HAP-1 (cell line): ENCODE measurements at regions not wholly inside any gene's neighbourhood (a gene's known extent, or its start where the extent isn't known, plus 50 kb on each side); places are given as distances from the start of the nearest gene placed in this dataset.

Experiments
- DNase-seq, 2 experiments: peaks; one replicate each; pipeline ENCODE4 v3.0.0-alpha.2; 2016 to 2020; ENCODE audit warnings: low spot score in 2 of 2
- H3K27me3 ChIP-seq: fragments of 250-450 bp; sonication (Bioruptor Pico); 2 replicates; pipeline ENCODE4 v1.5.1; 2020; ENCODE audit warnings: low read depth, mild to moderate bottlenecking, moderate library complexity
- H3K36me3 ChIP-seq: fragments of 250-450 bp; sonication (Bioruptor Pico); replicated peaks from 2 replicates; pipeline ENCODE4 v1.5.1; 2020; ENCODE audit warnings: mild to moderate bottlenecking
- H3K4me1 ChIP-seq: fragments of 250-450 bp; sonication (Bioruptor Pico); 2 replicates; pipeline ENCODE4 v1.5.1; 2020; ENCODE audit warnings: mild to moderate bottlenecking
- H3K4me3 ChIP-seq: fragments of 250-450 bp; sonication (Bioruptor Pico); 2 replicates; pipeline ENCODE4 v1.5.1; 2020; ENCODE audit warnings: mild to moderate bottlenecking, moderate library complexity
- H3K9me3 ChIP-seq: fragments of 250-450 bp; sonication (Bioruptor Pico); 2 replicates; pipeline ENCODE4 v1.5.1; 2020; ENCODE audit warnings: mild to moderate bottlenecking, moderate library complexity
- in situ Hi-C: fragments of 300-500 bp; cut with MboI; formaldehyde crosslinking; loops from 3 replicates; pipeline ENCODE4 v1.14.3; 2020; ENCODE audit warnings: low sequenced_read_pairs, inconsistent platforms, mixed read lengths

- in situ Hi-C loops: no loop called here
- Histone ChIP-seq H3K4me3 (no peak overlapping the region), H3K9me3 (no peaks in the 10 kb centered on the region)
These were observed 196.1 kb upstream of the PRKCQ start for GRCh38 chr10:6776170-6776569.

GRCh38 chr10:6774406-6774805 is 194.3 kb upstream of the PRKCQ start:
- no peak overlapping the region for H3K4me3 ChIP-seq
- H3K4me1 ChIP-seq: peaks cover 8% of the 10 kb centered on the region
- in situ Hi-C loops: no loop called here
- H3K27me3 ChIP-seq: no peaks in the 10 kb centered on the region
- no peaks in the 10 kb centered on the region for H3K36me3 ChIP-seq
- DNase-seq: no peak
- peaks cover 4% of the 10 kb centered on the region; the same call in 1 of the 2 replicates for H3K9me3 ChIP-seq

More at GRCh38 chr10:6776170-6776569, 196.1 kb upstream of the PRKCQ start:
- Histone ChIP-seq H3K27me3 (no peaks in the 10 kb centered on the region), H3K4me1 (peaks cover 7% of the 10 kb centered on the region), H3K36me3 (no peaks in the 10 kb centered on the region)
- DNase-seq: no peak

- H3K9me3 ChIP-seq: peaks cover 4% of the 10 kb centered on the region; the same call in 1 of the 2 replicates
- DNase-seq: no peak
- no peak overlapping the region for H3K4me3 ChIP-seq
- H3K4me1 ChIP-seq: peaks cover 12% of the 10 kb centered on the region
- H3K27me3 ChIP-seq: no peaks in the 10 kb centered on the region
- no peaks in the 10 kb centered on the region for H3K36me3 ChIP-seq
- in situ Hi-C loops: no loop called here
These were observed 191.3 kb upstream of the PRKCQ start for GRCh38 chr10:6771331-6771730.

- Histone ChIP-seq H3K4me1 (peaks cover 16% of the 10 kb centered on the region), H3K36me3 (no peaks in the 10 kb centered on the region), H3K27me3 (no peaks in the 10 kb centered on the region), H3K4me3 (no peak overlapping the region), H3K9me3 (peaks cover 4% of the 10 kb centered on the region; the same call in 1 of the 2 replicates)
- peak; percentile 74 to 83 for DNase-seq
- in situ Hi-C loops: no loop called here
These were observed 190.8 kb upstream of the PRKCQ start for GRCh38 chr10:6770846-6771245.

- no peaks in the 10 kb centered on the region for H3K27me3 ChIP-seq
- no peak overlapping the region for H3K4me3 ChIP-seq
- no peaks in the 10 kb centered on the region for H3K36me3 ChIP-seq
- in situ Hi-C loops: no loop called here
- H3K4me1 ChIP-seq: peaks cover 24% of the 10 kb centered on the region
- no peak for DNase-seq
- H3K9me3 ChIP-seq: peaks cover 4% of the 10 kb centered on the region; the same call in 1 of the 2 replicates
These were observed 189.8 kb upstream of the PRKCQ start for GRCh38 chr10:6769704-6770417.

GRCh38 chr10:6766131-6766801 is 186.2 kb upstream of the PRKCQ start:
- no peaks in the 10 kb centered on the region for H3K27me3 ChIP-seq
- peak; percentile 48 to 80 for DNase-seq
- H3K4me1 ChIP-seq: peaks cover 22% of the 10 kb centered on the region
- no peaks in the 10 kb centered on the region for H3K36me3 ChIP-seq
- peaks cover 4% of the 10 kb centered on the region; the same call in 1 of the 2 replicates for H3K9me3 ChIP-seq
- in situ Hi-C loops: no loop called here
- no peak overlapping the region for H3K4me3 ChIP-seq

GRCh38 chr10:6763423-6763822 is 183.3 kb upstream of the PRKCQ start:
- Histone ChIP-seq H3K36me3 (no peaks in the 10 kb centered on the region), H3K4me1 (peaks cover 20% of the 10 kb centered on the region), H3K27me3 (no peaks in the 10 kb centered on the region), H3K4me3 (no peak overlapping the region), H3K9me3 (no peaks in the 10 kb centered on the region)
- DNase-seq: no peak
- in situ Hi-C loops: no loop called here

GRCh38 chr10:6763001-6763400 is 182.9 kb upstream of the PRKCQ start:
- no peaks in the 10 kb centered on the region for H3K9me3 ChIP-seq
- H3K4me1 ChIP-seq: peaks cover 20% of the 10 kb centered on the region
- DNase-seq: no peak
- H3K4me3 ChIP-seq: no peak overlapping the region
- H3K36me3 ChIP-seq: no peaks in the 10 kb centered on the region
- no peaks in the 10 kb centered on the region for H3K27me3 ChIP-seq
- in situ Hi-C loops: no loop called here

GRCh38 chr10:6759961-6760360 is 179.9 kb upstream of the PRKCQ start:
- Histone ChIP-seq H3K9me3 (no peaks in the 10 kb centered on the region), H3K4me1 (peaks cover 24% of the 10 kb centered on the region), H3K4me3 (no peak overlapping the region), H3K27me3 (no peaks in the 10 kb centered on the region), H3K36me3 (no peaks in the 10 kb centered on the region)
- DNase-seq: no peak
- in situ Hi-C loops: no loop called here

GRCh38 chr10:6757158-6757557 is 177.1 kb upstream of the PRKCQ start:
- in situ Hi-C loops: no loop called here
- Histone ChIP-seq H3K4me3 (no peak overlapping the region), H3K4me1 (peaks cover 20% of the 10 kb centered on the region), H3K36me3 (no peaks in the 10 kb centered on the region), H3K27me3 (no peaks in the 10 kb centered on the region), H3K9me3 (no peaks in the 10 kb centered on the region)
- no peak for DNase-seq

GRCh38 chr10:6756716-6757115 is 176.6 kb upstream of the PRKCQ start:
- no peak for DNase-seq
- no peaks in the 10 kb centered on the region for H3K27me3 ChIP-seq
- no peak overlapping the region for H3K4me3 ChIP-seq
- no peaks in the 10 kb centered on the region for H3K9me3 ChIP-seq
- no peaks in the 10 kb centered on the region for H3K36me3 ChIP-seq
- H3K4me1 ChIP-seq: peaks cover 20% of the 10 kb centered on the region
- in situ Hi-C loops: no loop called here

- Histone ChIP-seq H3K4me1 (peaks cover 20% of the 10 kb centered on the region), H3K36me3 (no peaks in the 10 kb centered on the region), H3K9me3 (no peaks in the 10 kb centered on the region), H3K4me3 (no peak overlapping the region), H3K27me3 (no peaks in the 10 kb centered on the region)
- peak; percentile 71 to 96 for DNase-seq
- in situ Hi-C loops: no loop called here
These were observed 175.8 kb upstream of the PRKCQ start for GRCh38 chr10:6755781-6756460.

- in situ Hi-C loops: no loop called here
- Histone ChIP-seq H3K4me3 (no peak overlapping the region), H3K4me1 (peaks cover 20% of the 10 kb centered on the region), H3K27me3 (no peaks in the 10 kb centered on the region), H3K9me3 (no peaks in the 10 kb centered on the region), H3K36me3 (no peaks in the 10 kb centered on the region)
- peak in 1 of 2 experiments; percentile 29 for DNase-seq
These were observed 173.6 kb upstream of the PRKCQ start for GRCh38 chr10:6753644-6754043.

- Histone ChIP-seq H3K4me1 (peaks cover 12% of the 10 kb centered on the region), H3K4me3 (no peak overlapping the region), H3K9me3 (no peaks in the 10 kb centered on the region), H3K27me3 (no peaks in the 10 kb centered on the region), H3K36me3 (no peaks in the 10 kb centered on the region)
- DNase-seq: no peak
- in situ Hi-C loops: no loop called here
These were observed 171.3 kb upstream of the PRKCQ start for GRCh38 chr10:6751363-6751762.
